ENCODE measurements at regions not wholly inside any gene's neighbourhood (a gene's known extent, or its start where the extent isn't known, plus 50 kb on each side); places are given as distances from the start of the nearest gene placed in this dataset.

DNA sequence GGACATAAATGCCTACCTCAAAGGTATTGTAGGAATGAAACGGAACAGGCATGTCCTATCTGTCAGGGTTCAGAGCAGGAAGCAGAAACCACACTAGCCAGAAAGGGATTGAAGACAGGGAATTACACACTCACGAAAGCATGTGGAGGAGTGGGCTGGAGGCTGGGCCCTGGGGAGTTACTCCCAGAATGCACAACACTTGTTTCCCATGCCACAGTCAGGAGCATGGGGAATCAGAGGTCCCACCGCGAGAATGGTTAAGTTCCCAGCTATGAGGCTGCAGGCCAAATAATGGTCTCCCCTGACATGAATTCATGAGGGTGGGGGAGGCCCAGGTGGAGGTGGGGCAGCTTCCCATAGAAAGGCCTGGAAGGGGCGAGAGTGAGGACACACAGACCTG, 212.7 kb downstream of the HERPUD2 start:
- no peak for TF ChIP-seq KAT2B (IDR thresholded peaks at IDR 0.05; ENCODE audit: low read depth, low read length)
- TF ChIP-seq CEBPB (tag; IDR thresholded peaks at IDR 0.05) = no peak
- no peak for TF ChIP-seq SMAD3 (CRISPR knock-in tag; conservative IDR thresholded peaks at IDR 0.05)
- no peak for TF ChIP-seq PCBP2 (IDR thresholded peaks at IDR 0.05; ENCODE audit: low read depth, low read length, poor library complexity, severe bottlenecking)
- no peak for TF ChIP-seq NRF1 (conservative IDR thresholded peaks at IDR 0.05 in 1 of 2, IDR thresholded peaks at IDR 0.05 in 1 of 2)
- no peak for TF ChIP-seq RCOR1 (IDR thresholded peaks at IDR 0.05; ENCODE audit: borderline replicate concordance in 1 of 2, low read depth in 2 of 2, low read length in 2 of 2)
- TF ChIP-seq, protein P1, sequence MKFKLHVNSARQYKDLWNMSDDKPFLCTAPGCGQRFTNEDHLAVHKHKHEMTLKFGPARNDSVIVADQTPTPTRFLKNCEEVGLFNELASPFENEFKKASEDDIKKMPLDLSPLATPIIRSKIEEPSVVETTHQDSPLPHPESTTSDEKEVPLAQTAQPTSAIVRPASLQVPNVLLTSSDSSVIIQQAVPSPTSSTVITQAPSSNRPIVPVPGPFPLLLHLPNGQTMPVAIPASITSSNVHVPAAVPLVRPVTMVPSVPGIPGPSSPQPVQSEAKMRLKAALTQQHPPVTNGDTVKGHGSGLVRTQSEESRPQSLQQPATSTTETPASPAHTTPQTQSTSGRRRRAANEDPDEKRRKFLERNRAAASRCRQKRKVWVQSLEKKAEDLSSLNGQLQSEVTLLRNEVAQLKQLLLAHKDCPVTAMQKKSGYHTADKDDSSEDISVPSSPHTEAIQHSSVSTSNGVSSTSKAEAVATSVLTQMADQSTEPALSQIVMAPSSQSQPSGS (CRISPR knock-in tag; IDR thresholded peaks at IDR 0.05) = no peak
- TF ChIP-seq, protein P2, sequence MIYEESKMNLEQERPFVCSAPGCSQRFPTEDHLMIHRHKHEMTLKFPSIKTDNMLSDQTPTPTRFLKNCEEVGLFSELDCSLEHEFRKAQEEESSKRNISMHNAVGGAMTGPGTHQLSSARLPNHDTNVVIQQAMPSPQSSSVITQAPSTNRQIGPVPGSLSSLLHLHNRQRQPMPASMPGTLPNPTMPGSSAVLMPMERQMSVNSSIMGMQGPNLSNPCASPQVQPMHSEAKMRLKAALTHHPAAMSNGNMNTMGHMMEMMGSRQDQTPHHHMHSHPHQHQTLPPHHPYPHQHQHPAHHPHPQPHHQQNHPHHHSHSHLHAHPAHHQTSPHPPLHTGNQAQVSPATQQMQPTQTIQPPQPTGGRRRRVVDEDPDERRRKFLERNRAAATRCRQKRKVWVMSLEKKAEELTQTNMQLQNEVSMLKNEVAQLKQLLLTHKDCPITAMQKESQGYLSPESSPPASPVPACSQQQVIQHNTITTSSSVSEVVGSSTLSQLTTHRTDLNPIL (CRISPR knock-in tag; IDR thresholded peaks at IDR 0.05) = no peak
- TF ChIP-seq NFATC3 (IDR thresholded peaks at IDR 0.05) = no peak
- TF ChIP-seq, protein P3, sequence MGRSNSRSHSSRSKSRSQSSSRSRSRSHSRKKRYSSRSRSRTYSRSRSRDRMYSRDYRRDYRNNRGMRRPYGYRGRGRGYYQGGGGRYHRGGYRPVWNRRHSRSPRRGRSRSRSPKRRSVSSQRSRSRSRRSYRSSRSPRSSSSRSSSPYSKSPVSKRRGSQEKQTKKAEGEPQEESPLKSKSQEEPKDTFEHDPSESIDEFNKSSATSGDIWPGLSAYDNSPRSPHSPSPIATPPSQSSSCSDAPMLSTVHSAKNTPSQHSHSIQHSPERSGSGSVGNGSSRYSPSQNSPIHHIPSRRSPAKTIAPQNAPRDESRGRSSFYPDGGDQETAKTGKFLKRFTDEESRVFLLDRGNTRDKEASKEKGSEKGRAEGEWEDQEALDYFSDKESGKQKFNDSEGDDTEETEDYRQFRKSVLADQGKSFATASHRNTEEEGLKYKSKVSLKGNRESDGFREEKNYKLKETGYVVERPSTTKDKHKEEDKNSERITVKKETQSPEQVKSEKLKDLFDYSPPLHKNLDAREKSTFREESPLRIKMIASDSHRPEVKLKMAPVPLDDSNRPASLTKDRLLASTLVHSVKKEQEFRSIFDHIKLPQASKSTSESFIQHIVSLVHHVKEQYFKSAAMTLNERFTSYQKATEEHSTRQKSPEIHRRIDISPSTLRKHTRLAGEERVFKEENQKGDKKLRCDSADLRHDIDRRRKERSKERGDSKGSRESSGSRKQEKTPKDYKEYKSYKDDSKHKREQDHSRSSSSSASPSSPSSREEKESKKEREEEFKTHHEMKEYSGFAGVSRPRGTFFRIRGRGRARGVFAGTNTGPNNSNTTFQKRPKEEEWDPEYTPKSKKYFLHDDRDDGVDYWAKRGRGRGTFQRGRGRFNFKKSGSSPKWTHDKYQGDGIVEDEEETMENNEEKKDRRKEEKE (IDR thresholded peaks at IDR 0.05; ENCODE audit: borderline replicate concordance in 1 of 2, control insufficient read depth in 1 of 2, low read depth in 2 of 2, low read length in 1 of 2) = no peak
- TF ChIP-seq, protein P4, sequence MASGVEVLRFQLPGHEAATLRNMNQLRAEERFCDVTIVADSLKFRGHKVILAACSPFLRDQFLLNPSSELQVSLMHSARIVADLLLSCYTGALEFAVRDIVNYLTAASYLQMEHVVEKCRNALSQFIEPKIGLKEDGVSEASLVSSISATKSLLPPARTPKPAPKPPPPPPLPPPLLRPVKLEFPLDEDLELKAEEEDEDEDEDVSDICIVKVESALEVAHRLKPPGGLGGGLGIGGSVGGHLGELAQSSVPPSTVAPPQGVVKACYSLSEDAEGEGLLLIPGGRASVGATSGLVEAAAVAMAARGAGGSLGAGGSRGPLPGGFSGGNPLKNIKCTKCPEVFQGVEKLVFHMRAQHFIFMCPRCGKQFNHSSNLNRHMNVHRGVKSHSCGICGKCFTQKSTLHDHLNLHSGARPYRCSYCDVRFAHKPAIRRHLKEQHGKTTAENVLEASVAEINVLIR (CRISPR knock-in tag; IDR thresholded peaks at IDR 0.05) = no peak
- TF ChIP-seq IRF2 (CRISPR knock-in tag; IDR thresholded peaks at IDR 0.05) = no peak
- no peak for TF ChIP-seq TEAD1 (CRISPR knock-in tag; IDR thresholded peaks at IDR 0.05)
- no peak for TF ChIP-seq TAL1 (IDR thresholded peaks at IDR 0.05)
